Calu3 (cell line): ENCODE measurements at regions not wholly inside any gene's neighbourhood (a gene's known extent, or its start where the extent isn't known, plus 50 kb on each side); places are given as distances from the start of the nearest gene placed in this dataset.

Source experiments
- BruUV-seq: library from RNA; stranded (reverse); fragments of 400-500 nt; replicated peaks from 2 replicates; lab custom pipeline; 2021; lab: Mats Ljungman, UMichigan
- CTCF ChIA-PET: fragments of 300-600 bp; sonication (Branson Sonifier 250); formaldehyde crosslinking; loops from one replicate; lab custom pipeline; 2022; ENCODE audit warnings: antibody characterized with exemption; lab: Charles Lee
- DNase-seq: peaks from one replicate; pipeline ENCODE4 v3.0.0; 2022
- H3K27ac Mint-ChIP-seq: one replicate; pipeline ENCODE4 v1.8.0; 2022; ENCODE audit warnings: mixed read lengths; ENCODE audit not compliant: unreplicated experiment
- H3K27me3 Mint-ChIP-seq: one replicate; pipeline ENCODE4 v1.8.0; 2022; ENCODE audit warnings: mixed read lengths; ENCODE audit not compliant: unreplicated experiment
- H3K36me3 Mint-ChIP-seq: one replicate; pipeline ENCODE4 v1.8.0; 2022; ENCODE audit warnings: mild to moderate bottlenecking, moderate library complexity, mixed read lengths; ENCODE audit not compliant: insufficient read depth, unreplicated experiment
- H3K4me1 Mint-ChIP-seq: one replicate; pipeline ENCODE4 v1.8.0; 2022; ENCODE audit warnings: mild to moderate bottlenecking, low read depth, mixed read lengths; ENCODE audit not compliant: unreplicated experiment
- H3K4me3 Mint-ChIP-seq: one replicate; pipeline ENCODE4 v1.8.0; 2022; ENCODE audit warnings: mild to moderate bottlenecking, low read depth, moderate library complexity, mixed read lengths; ENCODE audit not compliant: unreplicated experiment
- H3K9me3 Mint-ChIP-seq: one replicate; pipeline ENCODE4 v1.8.0; 2022; ENCODE audit warnings: low read depth, mixed read lengths; ENCODE audit not compliant: unreplicated experiment
- intact Hi-C: fragments of 100-400 bp; cut with micrococcal nuclease; formaldehyde crosslinking; loops from one replicate; pipeline ENCODE4 v1.10.0; 2022; ENCODE audit not compliant: unreplicated experiment
- TF ChIP-seq, protein P1 (sequence below): fragments of 200-600 bp; IDR thresholded peaks from one replicate; pipeline ENCODE4 v1.8.0; 2022; ENCODE audit warnings: antibody characterized with exemption; ENCODE audit not compliant: unreplicated experiment

DNA sequence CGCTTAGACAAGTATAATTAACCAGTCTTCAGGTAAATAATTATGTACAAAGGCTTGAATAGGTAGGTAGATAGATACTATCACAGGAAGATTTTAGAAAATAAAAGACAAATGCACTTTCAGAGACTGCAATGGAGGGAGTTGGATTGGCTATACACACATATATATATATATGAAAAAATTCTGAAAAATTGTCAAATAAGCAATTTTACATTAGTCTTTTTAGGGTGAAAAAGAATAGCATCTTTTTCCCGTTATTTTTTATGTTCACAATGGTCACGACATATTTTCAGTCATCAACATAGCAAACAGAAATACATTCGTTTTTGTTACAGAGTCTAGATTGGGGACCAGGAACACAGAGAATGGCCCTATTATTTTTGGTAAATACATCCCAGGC, 385.9 kb upstream of the ACTRT1 start:
- no TSS peak for BruUV-seq
- Mint-ChIP-seq H3K27ac (no peak overlapping the region), H3K4me3 (no peak overlapping the region), H3K27me3 (no peaks in the 10 kb centered on the region), H3K9me3 (peaks cover 7% of the 10 kb centered on the region), H3K4me1 (no peaks in the 10 kb centered on the region), H3K36me3 (no peaks in the 10 kb centered on the region)
- intact Hi-C loops: no loop called here
- TF ChIP-seq, protein P1, sequence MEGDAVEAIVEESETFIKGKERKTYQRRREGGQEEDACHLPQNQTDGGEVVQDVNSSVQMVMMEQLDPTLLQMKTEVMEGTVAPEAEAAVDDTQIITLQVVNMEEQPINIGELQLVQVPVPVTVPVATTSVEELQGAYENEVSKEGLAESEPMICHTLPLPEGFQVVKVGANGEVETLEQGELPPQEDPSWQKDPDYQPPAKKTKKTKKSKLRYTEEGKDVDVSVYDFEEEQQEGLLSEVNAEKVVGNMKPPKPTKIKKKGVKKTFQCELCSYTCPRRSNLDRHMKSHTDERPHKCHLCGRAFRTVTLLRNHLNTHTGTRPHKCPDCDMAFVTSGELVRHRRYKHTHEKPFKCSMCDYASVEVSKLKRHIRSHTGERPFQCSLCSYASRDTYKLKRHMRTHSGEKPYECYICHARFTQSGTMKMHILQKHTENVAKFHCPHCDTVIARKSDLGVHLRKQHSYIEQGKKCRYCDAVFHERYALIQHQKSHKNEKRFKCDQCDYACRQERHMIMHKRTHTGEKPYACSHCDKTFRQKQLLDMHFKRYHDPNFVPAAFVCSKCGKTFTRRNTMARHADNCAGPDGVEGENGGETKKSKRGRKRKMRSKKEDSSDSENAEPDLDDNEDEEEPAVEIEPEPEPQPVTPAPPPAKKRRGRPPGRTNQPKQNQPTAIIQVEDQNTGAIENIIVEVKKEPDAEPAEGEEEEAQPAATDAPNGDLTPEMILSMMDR: no peak
- DNase-seq: no peak
- CTCF ChIA-PET: no interaction called here

DNA sequence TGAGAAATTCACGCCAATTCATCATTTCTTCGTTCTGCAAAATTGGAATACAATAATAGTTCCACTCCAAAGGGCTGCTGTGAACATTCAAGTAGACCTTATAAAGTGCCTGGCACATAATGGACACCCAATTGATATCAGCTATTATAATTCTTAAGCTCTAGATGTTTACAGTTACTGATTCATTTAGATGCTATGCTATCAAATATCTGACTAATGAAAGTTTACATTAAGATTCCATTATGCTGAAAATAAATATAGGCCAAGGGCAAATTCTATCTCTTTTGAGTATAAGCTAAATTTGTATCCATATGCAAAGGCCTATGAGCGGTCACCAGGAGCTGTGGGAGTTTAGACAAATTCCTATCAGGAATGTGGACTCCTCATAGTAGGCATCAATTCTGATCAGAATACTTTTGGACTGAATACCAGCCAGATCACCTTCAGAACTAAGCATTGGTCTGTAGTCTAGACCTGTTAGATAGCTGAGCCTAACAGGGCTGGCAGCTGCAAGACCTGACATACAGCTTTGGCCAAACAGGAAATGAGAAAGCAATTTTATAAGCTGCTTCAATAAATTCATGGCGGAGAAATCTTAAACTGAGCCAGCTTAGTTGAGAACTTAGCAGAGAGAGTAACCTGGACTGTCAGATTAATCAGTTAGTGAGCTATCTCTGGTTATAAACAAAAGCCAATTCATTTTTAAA, 384.3 kb upstream of the ACTRT1 start:
- no peak overlapping the region for H3K4me3 Mint-ChIP-seq
- no peaks in the 10 kb centered on the region for H3K4me1 Mint-ChIP-seq
- CTCF ChIA-PET: no interaction called here
- intact Hi-C loops: no loop called here
- H3K9me3 Mint-ChIP-seq: peaks cover 7% of the 10 kb centered on the region
- BruUV-seq: no TSS peak
- no peaks in the 10 kb centered on the region for H3K36me3 Mint-ChIP-seq
- DNase-seq: no peak
- H3K27me3 Mint-ChIP-seq: no peaks in the 10 kb centered on the region
- TF ChIP-seq, protein P1: no peak
- H3K27ac Mint-ChIP-seq: no peak overlapping the region

DNA sequence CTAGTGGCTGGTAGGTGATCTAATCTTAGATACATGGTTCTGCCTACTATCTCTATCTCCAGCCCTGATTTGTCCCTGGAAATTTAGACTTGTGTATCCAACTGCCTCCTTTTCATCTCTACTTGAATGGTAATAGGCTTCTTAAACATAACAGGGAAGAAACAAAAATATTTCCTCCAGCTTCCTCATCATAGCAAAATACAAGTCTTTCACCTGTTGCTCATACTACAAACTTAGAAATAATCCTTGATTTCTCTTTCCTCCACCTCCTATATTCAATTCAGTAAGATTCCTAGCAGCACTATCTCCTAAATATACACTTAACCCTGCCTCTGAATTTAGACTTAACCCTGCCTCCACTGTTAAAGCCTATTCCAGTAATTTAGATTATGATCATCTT, 373.3 kb upstream of the ACTRT1 start:
- CTCF ChIA-PET: no interaction called here
- no TSS peak for BruUV-seq
- no peak overlapping the region for H3K27ac Mint-ChIP-seq
- DNase-seq: no peak
- no peaks in the 10 kb centered on the region for H3K27me3 Mint-ChIP-seq
- no peaks in the 10 kb centered on the region for H3K36me3 Mint-ChIP-seq
- TF ChIP-seq, protein P1: no peak
- H3K4me3 Mint-ChIP-seq: no peak overlapping the region
- intact Hi-C loops: no loop called here
- no peaks in the 10 kb centered on the region for H3K4me1 Mint-ChIP-seq
- H3K9me3 Mint-ChIP-seq: peaks cover 7% of the 10 kb centered on the region

DNA sequence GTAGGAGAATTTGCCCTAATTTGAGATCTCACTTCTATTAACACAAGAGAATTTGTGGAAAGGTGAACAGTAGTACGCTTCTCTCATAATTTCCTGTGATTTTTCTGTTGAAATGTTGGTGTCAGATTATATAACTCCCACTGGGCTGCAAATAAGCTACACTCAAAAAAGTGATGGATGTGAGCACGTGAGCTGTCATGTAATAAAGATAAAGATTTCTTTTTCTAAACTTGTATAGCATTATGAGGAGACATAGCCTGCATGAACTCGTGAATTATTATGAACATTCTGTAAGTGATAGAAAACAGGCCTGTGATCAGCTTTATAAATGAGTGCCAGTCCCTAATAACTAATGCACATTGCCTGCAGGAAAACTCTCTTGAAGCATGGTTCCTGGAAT, 356.6 kb upstream of the ACTRT1 start:
- intact Hi-C loops: no loop called here
- Mint-ChIP-seq H3K27me3 (no peaks in the 10 kb centered on the region), H3K9me3 (peaks cover 8% of the 10 kb centered on the region), H3K4me1 (no peaks in the 10 kb centered on the region), H3K36me3 (no peaks in the 10 kb centered on the region), H3K27ac (no peak overlapping the region), H3K4me3 (no peak overlapping the region)
- DNase-seq: no peak
- TF ChIP-seq, protein P1: no peak
- CTCF ChIA-PET: no interaction called here
- BruUV-seq: no TSS peak
